IMR-90 (cell line): ENCODE measurements at regions not wholly inside any gene's neighbourhood (a gene's known extent, or its start where the extent isn't known, plus 50 kb on each side); places are given as distances from the start of the nearest gene placed in this dataset.
A peak's percentile ranks its signal among the peaks of the same experiment; 100 is the strongest.

Experiments
- ATAC-seq: fragments of 200-7000 bp; cut with Tn5 transposase; 2 replicates; pipeline ENCODE4 v1.9.1; 2020; ENCODE audit warnings: low read depth, mild to moderate bottlenecking, moderate library complexity
- BruUV-seq: library from RNA; stranded (reverse); fragments of 400-500 nt; replicated peaks from 2 replicates; lab custom pipeline; 2021; lab: Mats Ljungman, UMichigan
- CTCF ChIA-PET: fragments of 300-600 bp; formaldehyde crosslinking; extraction: SDS; loops from one replicate; lab custom pipeline; 2021; ENCODE audit warnings: antibody characterized with exemption; lab: Yijun Ruan, JAX
- POLR2A ChIA-PET: fragments of 300-600 bp; sonication (Branson Sonifier 250); formaldehyde crosslinking; loops from one replicate; lab custom pipeline; 2022; ENCODE audit warnings: antibody characterized with exemption; ENCODE audit not compliant: unreplicated experiment; lab: Charles Lee
- DNase-seq: peaks from one replicate; pipeline ENCODE4 v3.0.0; 2013
- H2AFZ ChIP-seq: replicated peaks from 2 replicates; pipeline ENCODE3; 2013; ENCODE audit warnings: low read length, mild to moderate bottlenecking; ENCODE audit not compliant: poor library complexity
- H2AK5ac ChIP-seq: 2 replicates; pipeline ENCODE4 v1.6.1; 2013; ENCODE audit warnings: low read depth, low read length, inconsistent platforms
- H2AK9ac ChIP-seq: replicated peaks from 2 replicates; pipeline ENCODE3; 2013; ENCODE audit warnings: mild to moderate bottlenecking, low read depth, low read length, moderate library complexity; ENCODE audit not compliant: poor library complexity
- H2BK120ac ChIP-seq: 2 replicates; pipeline ENCODE4 v1.6.1; 2013; ENCODE audit warnings: low read depth, low read length, inconsistent platforms
- H2BK15ac ChIP-seq: 3 replicates; pipeline ENCODE4 v1.6.1; 2013; ENCODE audit warnings: low read depth, low read length, inconsistent platforms
- H2BK20ac ChIP-seq: 2 replicates; pipeline ENCODE4 v1.6.1; 2013; ENCODE audit warnings: low read depth, mild to moderate bottlenecking, inconsistent platforms, low read length, moderate library complexity
- H2BK5ac ChIP-seq: 2 replicates; pipeline ENCODE4 v1.6.1; 2013; ENCODE audit warnings: mild to moderate bottlenecking, low read depth, low read length, inconsistent platforms; ENCODE audit not compliant: poor library complexity, severe bottlenecking
- H3K14ac ChIP-seq: replicated peaks from 2 replicates; pipeline ENCODE4 v1.6.1; 2013; ENCODE audit warnings: low read depth, low read length, inconsistent platforms
- H3K18ac ChIP-seq: 2 replicates; pipeline ENCODE4 v1.6.1; 2013; ENCODE audit warnings: low read depth, low read length, control low read depth
- H3K23ac ChIP-seq: 2 replicates; pipeline ENCODE4 v1.6.1; 2013; ENCODE audit warnings: low read depth, low read length, inconsistent platforms
- H3K27ac ChIP-seq: 2 replicates; pipeline ENCODE4 v1.5.1; 2013; ENCODE audit warnings: mild to moderate bottlenecking, control low read depth, low read length; ENCODE audit not compliant: insufficient read depth
- H3K27me3 ChIP-seq: 2 replicates; pipeline ENCODE4 v1.6.1; 2013; ENCODE audit warnings: low read length; ENCODE audit not compliant: control insufficient read depth, insufficient read depth
- H3K36me3 ChIP-seq: 2 replicates; pipeline ENCODE4 v1.6.1; 2013; ENCODE audit warnings: low read length, mixed read lengths; ENCODE audit not compliant: control insufficient read depth, insufficient read depth
- H3K4ac ChIP-seq: 2 replicates; pipeline ENCODE4 v1.6.1; 2013; ENCODE audit warnings: low read depth, low read length, inconsistent platforms
- H3K4me1 ChIP-seq: 2 replicates; pipeline ENCODE4 v1.6.1; 2013; ENCODE audit warnings: low read length, mixed read lengths; ENCODE audit not compliant: control insufficient read depth, insufficient read depth
- H3K4me2 ChIP-seq: 2 replicates; pipeline ENCODE4 v1.6.1; 2013; ENCODE audit warnings: low read depth, mild to moderate bottlenecking, control low read depth, low read length, moderate library complexity
- H3K4me3 ChIP-seq: 2 replicates; pipeline ENCODE4 v1.5.1; 2013; ENCODE audit warnings: low read depth, mild to moderate bottlenecking, control low read depth, low read length, moderate library complexity; ENCODE audit not compliant: insufficient read depth
- H3K56ac ChIP-seq: 2 replicates; pipeline ENCODE4 v1.6.1; 2013; ENCODE audit warnings: low read length, inconsistent platforms; ENCODE audit not compliant: insufficient read depth; ENCODE audit errors: extremely low read depth
- H3K79me1 ChIP-seq, 2 experiments: 2 replicates each; pipeline ENCODE4 v1.6.1; 2013; ENCODE audit warnings: low read length in 2 of 2, inconsistent platforms in 1 of 2, low read depth in 1 of 2
- H3K9ac ChIP-seq: 2 replicates; pipeline ENCODE4 v1.6.1; 2013; ENCODE audit warnings: low read depth, low read length, control low read depth
- H3K9me1 ChIP-seq: 2 replicates; pipeline ENCODE4 v1.6.1; 2013; ENCODE audit warnings: low read length, inconsistent platforms; ENCODE audit not compliant: insufficient read depth
- H3K9me3 ChIP-seq: 2 replicates; pipeline ENCODE4 v1.6.1; 2013; ENCODE audit warnings: low read length; ENCODE audit not compliant: control insufficient read depth, insufficient read depth
- H4K20me1 ChIP-seq: 2 replicates; pipeline ENCODE4 v1.6.1; 2013; ENCODE audit warnings: low read length, inconsistent platforms; ENCODE audit not compliant: insufficient read depth
- H4K5ac ChIP-seq: 2 replicates; pipeline ENCODE4 v1.6.1; 2013; ENCODE audit warnings: mild to moderate bottlenecking, low read depth, low read length, control low read depth
- H4K8ac ChIP-seq, 2 experiments: 2 replicates each; pipeline ENCODE4 v1.6.1; 2013; ENCODE audit warnings: low read depth in 2 of 2, low read length in 2 of 2, control low read depth in 1 of 2, inconsistent platforms in 1 of 2
- H4K91ac ChIP-seq: 2 replicates; pipeline ENCODE4 v1.6.1; 2013; ENCODE audit warnings: low read depth, low read length, inconsistent platforms; ENCODE audit not compliant: insufficient read depth
- FOS ChIP-seq: fragments of 150-350 bp; IDR thresholded peaks from 2 replicates; pipeline ENCODE4 v1.6.1; 2016; ENCODE audit warnings: low read depth, low read length
- RAD21 ChIP-seq: IDR thresholded peaks from 2 replicates; pipeline ENCODE4 v1.6.1; 2012; ENCODE audit warnings: low read length, improper control_type of control experiment
- WGBS, 2 experiments: methylation state at CpG; one replicate each; pipeline versions ENCODE4 v1.1.5 to v1.1.7; 2013; ENCODE audit warnings: missing lambda C conversion rate in 2 of 2; ENCODE audit not compliant: insufficient read length in 1 of 2; ENCODE audit errors: extremely low coverage in 2 of 2; 5-methylcytosine and 5-hydroxymethylcytosine counted together
- dilution Hi-C: fragments of 300-500 bp; cut with HindIII; formaldehyde crosslinking; loops from one replicate; pipeline ENCODE4 v1.14.3; 2018; ENCODE audit warnings: low sequenced_read_pairs; ENCODE audit not compliant: unreplicated experiment
- in situ Hi-C: fragments of 300-500 bp; cut with MboI; formaldehyde crosslinking; loops from 3 replicates; pipeline ENCODE4 v1.14.3; 2019; ENCODE audit warnings: low sequenced_read_pairs, inconsistent platforms, mixed read lengths
- intact Hi-C: fragments of 100-400 bp; cut with micrococcal nuclease; formaldehyde crosslinking; loops from 2 replicates; pipeline ENCODE4 v1.10.0; 2022
- TF ChIP-seq, protein P1 (sequence below): fragments of 150-350 bp; IDR thresholded peaks from 2 replicates; pipeline ENCODE4 v1.6.1; 2017; ENCODE audit warnings: mild to moderate bottlenecking, antibody characterized with exemption, low read length, low read depth

DNA sequence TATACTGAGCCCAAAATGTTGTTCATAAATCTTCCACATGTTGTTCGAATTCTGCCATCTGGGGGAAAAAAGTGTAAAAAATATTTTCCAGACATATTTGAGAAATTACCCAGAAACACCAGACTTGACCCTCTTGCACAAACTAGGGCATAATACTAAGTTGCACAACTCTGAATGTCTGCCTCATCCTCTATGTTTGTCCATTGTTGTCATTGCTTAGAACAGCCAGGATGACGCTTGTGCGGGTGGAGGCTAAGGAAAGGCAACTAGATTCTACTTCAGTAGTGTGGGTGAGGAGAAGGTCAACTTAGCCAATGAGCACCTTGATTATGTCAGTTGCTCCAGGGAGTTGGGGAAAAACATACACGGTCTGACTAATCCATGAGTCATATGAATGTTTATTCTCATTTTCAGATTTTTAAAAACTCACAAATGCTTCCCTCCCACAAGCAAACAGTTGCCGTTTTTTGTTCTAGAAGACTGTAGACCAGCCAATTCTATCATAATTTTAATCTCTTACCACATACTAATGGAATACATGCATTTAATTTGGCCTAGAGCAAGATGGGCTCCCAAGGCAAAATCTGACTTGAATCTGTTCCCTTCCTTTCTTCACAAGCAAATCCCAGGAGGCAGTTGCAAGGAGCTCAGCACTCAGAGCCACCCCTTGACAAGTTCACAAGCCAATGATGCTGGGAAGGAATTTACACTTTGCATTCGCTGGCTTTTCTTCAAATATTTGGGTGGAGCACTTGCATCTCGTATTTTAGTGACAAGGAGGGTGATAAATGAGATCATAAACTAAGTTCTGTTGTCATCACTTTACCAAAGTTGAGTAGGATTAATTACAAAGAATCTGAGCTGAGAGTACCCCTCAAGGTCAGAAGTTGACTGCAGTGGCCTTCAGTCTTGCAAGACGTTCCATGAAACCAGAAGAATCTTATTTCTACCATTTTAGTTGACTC lies 163.2 kb upstream of the TWIST2 start (continued):
- TF ChIP-seq, protein P1, sequence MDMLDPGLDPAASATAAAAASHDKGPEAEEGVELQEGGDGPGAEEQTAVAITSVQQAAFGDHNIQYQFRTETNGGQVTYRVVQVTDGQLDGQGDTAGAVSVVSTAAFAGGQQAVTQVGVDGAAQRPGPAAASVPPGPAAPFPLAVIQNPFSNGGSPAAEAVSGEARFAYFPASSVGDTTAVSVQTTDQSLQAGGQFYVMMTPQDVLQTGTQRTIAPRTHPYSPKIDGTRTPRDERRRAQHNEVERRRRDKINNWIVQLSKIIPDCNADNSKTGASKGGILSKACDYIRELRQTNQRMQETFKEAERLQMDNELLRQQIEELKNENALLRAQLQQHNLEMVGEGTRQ, result no peak

DNA sequence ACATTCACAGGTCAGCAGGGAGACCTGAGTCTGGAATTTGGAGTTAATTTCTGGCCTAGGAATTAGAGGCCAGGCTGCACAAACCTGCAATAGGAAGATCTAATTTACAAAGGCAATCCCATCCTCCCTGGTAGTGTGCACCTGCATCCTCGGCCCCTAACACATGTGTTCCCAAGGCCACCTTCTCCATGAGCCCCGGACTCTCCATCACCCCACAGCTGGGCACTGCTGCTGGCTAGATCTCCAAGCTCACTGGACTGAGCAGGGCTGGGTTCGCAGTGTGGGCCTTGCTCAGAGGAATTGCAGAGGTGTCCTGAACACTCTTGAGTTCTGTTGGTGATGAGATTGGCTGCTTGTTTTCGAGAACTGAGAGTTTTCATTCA lies 162.6 kb upstream of the TWIST2 start:
- peaks cover 15% of the 10 kb centered on the region for H3K9me1 ChIP-seq
- peak overlapping the region; percentile 10 for H2AFZ ChIP-seq
- peak overlapping the region; percentile 55 for H3K27ac ChIP-seq
- peak overlapping the region; percentile 67 for H3K4ac ChIP-seq
- peak overlapping the region; percentile 10; the same call in 1 of the 2 replicates for H3K23ac ChIP-seq
- H2AK5ac ChIP-seq, result peak overlapping the region; percentile 41
- H4K8ac ChIP-seq, result peak overlapping the region; percentile 3 to 56; a peak in 3 of 4 replicates
- peak overlapping the region; percentile 70 for H4K5ac ChIP-seq
- H3K4me2 ChIP-seq, result peak overlapping the region; percentile 29; the same call in 1 of the 2 replicates
- peak overlapping the region; percentile 28 for H2BK20ac ChIP-seq
- H3K27me3 ChIP-seq, result no peaks in the 10 kb centered on the region
- H2AK9ac ChIP-seq, result peak overlapping the region; percentile 62
- no peaks in the 10 kb centered on the region for H4K20me1 ChIP-seq
- no peak overlapping the region for H3K4me3 ChIP-seq
- no CpG with 5 or more reads among the region's 4 CpGs for WGBS, 2 experiments
- H4K91ac ChIP-seq, result peak overlapping the region; percentile 84
- in situ Hi-C loops (no loop called here), intact Hi-C loops (loop anchor here (10.0 kb wide), 1 partner anchor 161 kb away; no protein-coding TSS in a partner anchor), dilution Hi-C loops (no loop called here)
- BruUV-seq, result no TSS peak
- peaks cover 13% of the 10 kb centered on the region for H3K4me1 ChIP-seq
- CTCF ChIA-PET, result no interaction called here
- H2BK120ac ChIP-seq, result peak overlapping the region; percentile 69
- no peak overlapping the region for H3K9ac ChIP-seq
- ATAC-seq (no peak), DNase-seq (no peak)
- peak overlapping the region; percentile 59 for H3K18ac ChIP-seq
- no peaks in the 10 kb centered on the region; the same call in 1 of the 2 replicates for H3K9me3 ChIP-seq
- 0 out of 2 replicates have a peak overlapping the region, but pooled peaks have one; percentile 7 for H3K14ac ChIP-seq
- H2BK15ac ChIP-seq, result peak overlapping the region; percentile 66; the same call in 2 of the 3 replicates
- H3K56ac ChIP-seq, result no peak overlapping the region
- H2BK5ac ChIP-seq, result peak overlapping the region; percentile 49
- no peaks in the 10 kb centered on the region for H3K79me1 ChIP-seq
- TF ChIP-seq RAD21 (no peak), FOS (no peak)
- H3K36me3 ChIP-seq, result no peaks in the 10 kb centered on the region
- POLR2A ChIA-PET, result no interaction called here
